Islet precursor cell (in vitro differentiated cells): ENCODE measurements at regions not wholly inside any gene's neighbourhood (a gene's known extent, or its start where the extent isn't known, plus 50 kb on each side); places are given as distances from the start of the nearest gene placed in this dataset.
A peak's percentile ranks its signal among the peaks of the same experiment; 100 is the strongest.

Experiments
- DNase-seq: peaks from one replicate; pipeline ENCODE4 v3.0.0-alpha.2; 2018

DNA sequence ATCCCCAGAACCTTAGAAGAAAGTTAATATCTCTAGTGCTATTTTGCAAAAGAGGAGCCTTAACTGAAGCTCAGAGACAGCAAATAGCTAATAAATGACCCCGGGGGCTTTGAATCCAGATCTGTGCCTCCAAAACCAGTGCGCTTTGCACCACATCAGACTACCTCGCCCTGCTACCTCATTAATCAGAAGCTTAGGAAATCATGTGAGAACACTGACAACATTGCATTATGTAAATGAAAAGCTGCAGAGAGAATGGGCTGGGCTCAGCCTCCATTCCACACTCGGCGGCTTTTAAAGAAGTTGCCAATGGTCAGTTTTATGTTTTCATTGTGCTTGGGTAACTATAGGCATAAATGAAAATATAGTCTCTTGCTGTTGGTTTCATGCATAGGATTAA lies 54.0 kb upstream of the STMND1 start:
- DNase-seq: no peak

DNA sequence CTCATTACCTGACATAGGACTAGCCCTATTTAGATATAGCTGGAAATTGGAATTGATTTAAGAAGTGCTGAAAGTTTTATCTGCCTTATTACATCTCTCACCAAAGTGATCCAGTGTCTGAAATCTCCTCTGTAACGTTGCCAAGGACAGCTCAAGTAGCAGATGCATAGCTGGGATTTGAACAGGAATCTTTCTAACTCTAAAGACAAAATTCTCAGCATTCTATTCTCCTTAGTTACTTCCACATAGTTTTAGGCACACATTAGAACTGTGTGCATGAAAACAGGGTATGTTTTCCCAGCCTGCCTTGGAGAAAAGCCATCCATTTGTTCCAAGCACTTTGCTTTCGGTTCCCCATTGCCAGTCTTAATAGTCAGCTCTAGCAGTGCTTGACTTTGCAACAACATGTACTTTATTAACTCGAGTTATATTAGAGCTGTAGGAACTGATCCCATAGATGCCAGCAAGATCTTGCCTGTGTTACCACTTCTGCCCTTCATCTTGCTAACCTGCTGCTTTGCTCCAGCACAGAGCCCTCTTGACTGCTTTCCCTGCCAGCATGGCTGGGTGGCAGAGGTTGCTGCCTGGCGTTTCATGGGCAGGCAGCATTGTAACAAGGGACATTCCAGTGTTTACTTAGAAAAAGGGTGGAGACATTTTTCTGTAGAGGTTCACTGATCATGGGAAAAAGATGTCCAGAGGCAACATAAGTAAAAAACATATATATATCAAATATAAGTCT lies 56.1 kb upstream of the STMND1 start:
- no peak for DNase-seq

DNA sequence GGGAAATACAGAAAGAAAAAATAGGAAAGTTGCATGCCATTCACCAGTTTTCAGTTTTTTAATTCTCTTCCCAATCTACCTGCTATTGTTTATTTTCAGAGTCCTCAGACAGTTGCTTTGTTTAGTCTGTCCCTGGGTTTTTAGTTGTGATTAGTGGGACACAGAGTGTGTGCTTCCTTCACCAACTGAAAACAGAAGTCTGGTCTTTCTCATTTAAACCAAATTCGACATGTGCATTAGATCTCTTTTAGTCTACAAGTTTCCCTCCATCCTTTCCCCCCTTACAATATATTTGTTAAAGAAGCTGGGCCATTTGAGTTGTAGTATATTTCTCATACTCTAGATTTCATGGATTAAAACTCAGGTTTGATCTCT lies 58.7 kb upstream of the STMND1 start:
- DNase-seq: no peak

DNA sequence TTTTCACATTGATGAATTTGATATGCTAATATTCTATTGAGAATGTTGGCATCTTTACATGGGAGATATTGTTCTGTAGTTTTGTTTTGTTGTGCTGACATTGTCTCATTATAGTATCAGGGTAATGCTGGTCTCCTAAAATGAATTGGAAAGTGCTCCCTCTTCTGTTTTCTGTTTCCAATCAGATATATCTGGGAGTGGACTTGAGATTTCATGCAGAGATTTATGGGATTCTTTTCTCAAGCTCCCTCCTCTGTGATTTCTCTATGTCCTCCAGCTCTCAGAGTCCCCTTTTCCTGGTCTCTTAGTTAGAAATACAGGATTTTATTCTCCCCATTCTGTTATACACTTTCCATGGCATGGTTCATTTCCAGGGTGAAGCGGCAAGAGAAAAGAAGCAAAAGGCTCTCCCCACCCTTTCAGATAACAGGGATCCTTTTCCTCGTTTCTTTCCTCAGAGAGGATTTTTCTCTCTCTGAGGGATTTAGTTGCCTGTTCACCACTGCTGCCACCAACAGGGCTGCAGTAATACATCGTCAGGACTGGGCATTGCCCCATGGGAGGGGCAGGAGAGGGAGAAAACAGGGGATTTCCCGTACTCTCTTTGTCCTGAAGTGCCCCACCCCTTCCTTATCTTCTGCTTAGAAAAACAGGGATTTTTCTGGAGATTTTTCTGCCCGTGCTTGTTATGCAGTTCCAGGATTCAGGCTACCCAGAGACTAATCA lies 59.3 kb upstream of the STMND1 start:
- DNase-seq: peak; percentile 65

DNA sequence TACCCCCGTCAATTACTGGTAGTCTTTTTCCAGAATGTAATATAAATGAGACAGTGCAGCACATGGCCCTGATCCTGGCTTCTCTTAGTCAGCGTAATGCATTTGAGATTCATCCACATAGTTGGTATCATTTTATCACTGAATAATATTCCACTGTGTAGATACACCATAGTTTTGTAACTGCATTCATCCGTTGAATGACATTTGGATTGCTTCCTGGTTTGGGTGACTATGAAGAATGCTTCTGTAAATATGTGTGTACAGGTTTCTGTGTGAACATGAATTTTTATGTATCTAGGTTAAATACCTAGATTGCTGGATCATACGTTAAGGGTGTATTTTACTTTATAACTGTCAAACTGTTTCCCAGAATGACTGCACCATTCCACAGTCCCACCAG lies 62.6 kb upstream of the STMND1 start:
- no peak for DNase-seq

DNA sequence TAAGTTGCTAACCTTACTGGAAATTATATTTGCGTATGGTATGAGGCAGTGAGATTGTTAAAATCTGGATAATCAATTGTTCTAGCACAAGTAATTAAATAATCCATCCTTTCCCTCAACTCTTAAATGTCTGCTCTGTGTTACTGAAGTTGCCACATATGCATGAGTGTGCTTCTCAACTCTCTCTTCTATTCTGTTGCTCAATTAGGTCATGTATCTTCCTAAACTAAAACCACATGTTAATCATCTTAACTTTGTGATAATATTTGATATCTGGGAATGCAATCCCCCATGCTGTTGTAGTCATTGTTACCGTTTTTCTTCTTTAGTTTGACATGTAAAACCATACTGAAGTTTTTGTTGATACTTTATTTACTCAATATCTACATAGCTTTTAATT lies 63.5 kb upstream of the STMND1 start:
- DNase-seq: no peak

DNA sequence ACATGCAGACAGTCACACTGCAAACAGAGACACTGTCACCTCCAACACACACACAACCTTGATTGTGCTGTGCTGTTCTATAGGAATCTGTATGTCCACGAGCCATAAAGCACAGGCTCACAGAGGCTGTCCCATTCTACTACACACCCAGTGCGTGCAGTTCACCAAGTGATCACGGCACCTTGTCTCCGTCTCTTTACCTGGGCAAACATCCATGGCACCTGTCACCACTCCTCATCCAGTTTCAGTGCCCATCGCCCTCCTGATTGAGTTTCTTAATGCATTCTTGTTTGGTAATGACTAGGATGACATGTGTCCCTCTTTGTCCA lies 65.8 kb upstream of the STMND1 start:
- no peak for DNase-seq

DNA sequence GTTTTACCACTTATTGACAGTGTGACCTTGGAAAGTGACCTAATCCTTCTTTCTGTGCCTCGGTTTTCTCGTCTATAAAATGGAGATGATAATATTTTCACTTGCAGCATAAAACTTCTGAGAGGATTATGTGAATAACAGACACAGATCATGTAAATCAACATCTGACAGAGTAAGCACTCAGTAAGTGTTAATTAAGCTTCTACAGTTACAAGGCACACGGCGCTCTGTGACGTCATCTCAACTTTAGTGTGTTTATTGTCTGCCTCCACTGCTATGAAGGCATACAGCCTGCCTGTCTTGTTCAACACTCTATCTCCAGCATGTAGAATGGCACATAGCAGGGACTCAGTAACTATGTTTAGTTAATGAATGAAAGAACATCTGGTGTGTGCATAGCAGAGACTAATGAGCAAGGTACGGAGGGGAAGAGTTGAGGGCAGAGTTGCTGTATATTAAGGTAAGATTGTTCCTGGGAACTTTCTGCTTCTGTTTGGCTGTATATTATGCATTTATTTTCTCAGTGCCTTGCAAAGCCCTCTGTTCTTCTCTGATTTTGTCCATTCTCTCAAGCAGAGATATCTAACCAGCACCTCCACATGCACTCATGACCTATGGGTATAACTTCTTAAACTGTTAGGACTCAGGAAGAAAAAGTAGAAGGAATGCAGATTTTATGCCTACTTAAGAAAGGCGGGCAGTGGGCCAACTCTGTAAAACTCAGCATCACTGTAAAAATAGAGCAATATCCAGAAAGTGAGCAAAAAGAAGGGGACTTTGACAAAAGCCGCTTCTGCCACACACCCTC lies 66.4 kb upstream of the STMND1 start:
- DNase-seq: no peak

DNA sequence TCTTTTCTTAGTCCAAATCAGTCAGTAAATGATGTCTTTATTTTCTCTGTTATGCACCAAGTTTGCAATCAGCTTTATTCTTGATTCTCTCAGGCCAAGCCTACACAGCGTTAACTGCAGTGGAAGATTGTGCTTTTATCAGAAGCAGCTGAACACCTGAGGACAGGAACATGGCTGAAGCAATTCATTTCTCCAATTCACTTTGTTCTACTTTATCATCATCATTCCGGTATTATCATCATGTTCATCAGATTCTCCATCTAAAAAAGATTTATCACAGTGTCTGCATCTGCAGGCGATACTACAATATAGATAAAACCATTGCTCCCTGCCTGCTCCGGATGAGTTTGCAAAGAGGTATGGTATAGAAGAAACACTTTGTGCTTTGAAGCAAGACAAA lies 68.1 kb upstream of the STMND1 start:
- DNase-seq: no peak

DNA sequence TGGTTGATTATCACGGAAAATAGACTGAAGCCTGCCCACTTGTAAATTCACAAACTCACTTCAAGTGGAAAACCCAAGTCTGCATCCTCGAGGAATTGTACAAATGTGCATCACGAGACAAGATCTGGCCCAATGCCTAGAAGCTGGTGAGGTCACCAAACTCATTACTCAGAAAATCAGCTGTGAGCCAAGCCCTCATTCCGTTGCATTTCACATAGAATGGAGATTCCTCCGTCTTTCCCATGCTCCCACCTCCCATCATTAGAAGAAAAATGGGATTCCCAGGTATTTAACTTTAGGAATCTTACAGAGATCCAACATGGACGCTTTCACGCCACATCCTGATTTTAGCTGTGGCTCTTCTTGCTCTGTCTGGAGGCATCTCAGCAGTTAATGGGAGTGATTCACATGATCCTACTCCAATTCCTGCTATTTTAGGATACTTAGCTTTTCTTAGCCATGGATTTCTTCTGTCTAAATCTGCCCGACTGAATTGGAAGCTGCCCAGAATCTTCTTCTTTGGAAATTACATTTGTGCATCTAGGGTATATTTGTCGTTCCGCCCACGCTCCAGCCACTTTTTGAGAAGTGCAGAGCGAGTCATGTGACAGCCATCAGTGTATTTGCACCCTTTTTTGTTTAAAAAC lies 68.7 kb upstream of the STMND1 start:
- DNase-seq: no peak

DNA sequence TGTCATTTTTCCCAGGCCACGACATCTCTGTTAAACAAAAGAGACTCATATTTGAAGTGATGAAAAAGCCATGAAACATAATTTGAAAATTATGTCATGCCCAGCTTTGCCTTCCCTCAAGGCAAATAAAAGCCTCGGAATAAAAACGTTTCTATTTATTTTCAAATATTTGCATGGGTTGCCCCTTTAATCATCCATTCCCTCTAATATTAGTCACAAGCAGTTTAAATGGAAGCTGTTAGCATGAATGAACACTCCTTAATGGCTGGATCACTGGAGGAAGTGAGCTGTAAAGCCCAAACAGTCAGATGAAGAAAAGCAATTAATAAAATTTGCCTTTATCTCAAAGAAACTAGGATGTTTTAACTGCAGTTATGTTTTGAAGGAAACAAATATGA lies 69.3 kb upstream of the STMND1 start:
- DNase-seq: no peak

DNA sequence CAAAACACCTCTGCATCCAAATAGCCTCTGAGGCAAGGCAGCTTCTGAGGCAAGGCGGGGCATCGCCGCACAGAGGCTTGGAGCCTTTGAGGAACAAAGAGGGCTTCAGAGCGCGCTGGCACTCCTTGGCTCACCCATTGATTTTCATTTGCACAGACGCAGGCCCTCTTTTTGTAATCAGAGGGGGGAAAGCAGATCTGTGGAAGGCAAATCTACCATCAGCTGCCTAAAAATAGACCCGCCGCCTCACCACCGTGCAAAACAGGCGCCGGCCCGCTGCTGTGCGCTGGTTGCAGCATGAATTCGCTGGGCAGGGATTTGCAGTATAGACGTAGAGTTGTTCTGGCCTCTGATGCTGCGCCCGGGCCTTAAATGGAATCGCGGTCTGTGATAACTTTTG lies 69.9 kb upstream of the STMND1 start:
- no peak for DNase-seq

DNA sequence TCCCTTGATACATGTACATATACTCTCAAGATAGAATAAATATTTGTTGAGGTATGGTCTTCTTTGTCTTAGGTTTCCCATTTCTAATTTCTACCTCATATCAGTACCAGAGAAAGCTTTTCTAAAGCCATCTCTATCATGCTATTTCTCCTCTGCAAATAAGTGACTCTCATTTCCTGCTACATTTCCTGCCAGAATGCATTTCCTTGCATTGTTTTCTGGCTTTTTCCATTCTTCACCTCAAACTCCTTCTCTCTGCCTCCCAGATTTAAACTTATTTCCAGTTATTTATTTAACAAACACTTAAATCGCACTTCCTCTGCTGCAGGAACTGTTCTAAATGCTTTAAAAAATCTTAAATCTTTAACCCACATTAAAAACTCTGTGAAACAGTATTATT lies 74.4 kb upstream of the STMND1 start:
- DNase-seq: no peak

DNA sequence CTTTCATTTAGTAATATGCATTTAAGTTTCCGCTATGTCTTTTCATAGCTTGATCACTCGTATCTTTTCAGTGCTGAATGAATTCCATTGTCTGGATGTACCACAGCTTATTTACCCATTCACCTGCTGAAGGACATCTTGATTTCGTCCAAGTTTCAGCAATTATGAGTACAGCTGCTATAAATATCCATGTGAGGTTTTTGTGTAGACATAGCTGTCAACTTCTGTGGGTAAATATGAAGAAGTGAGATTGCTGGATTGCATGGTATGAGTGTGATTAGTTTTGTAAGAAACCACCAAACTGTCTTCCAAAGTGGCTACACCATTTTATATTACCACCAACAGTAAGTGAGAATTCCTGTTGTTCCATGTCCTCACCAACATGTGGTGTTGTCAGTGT lies 79.2 kb upstream of the STMND1 start:
- DNase-seq: no peak

DNA sequence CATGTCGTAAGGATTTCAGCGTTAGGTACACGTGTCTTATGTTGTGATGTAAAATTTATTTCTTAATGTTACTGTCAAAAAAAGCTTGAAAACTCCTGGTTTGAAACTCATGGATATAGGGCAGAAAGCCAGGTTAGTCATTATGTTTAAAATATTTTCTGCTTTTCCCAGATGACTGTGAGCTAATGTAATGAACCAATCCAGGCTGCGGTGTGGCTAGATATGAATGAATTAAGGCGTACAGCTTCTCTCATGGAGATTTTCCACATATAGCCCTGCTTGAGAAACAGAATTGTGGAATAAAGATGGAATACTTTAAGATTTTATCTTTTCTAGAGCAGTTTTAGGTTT lies 80.3 kb upstream of the STMND1 start:
- no peak for DNase-seq

DNA sequence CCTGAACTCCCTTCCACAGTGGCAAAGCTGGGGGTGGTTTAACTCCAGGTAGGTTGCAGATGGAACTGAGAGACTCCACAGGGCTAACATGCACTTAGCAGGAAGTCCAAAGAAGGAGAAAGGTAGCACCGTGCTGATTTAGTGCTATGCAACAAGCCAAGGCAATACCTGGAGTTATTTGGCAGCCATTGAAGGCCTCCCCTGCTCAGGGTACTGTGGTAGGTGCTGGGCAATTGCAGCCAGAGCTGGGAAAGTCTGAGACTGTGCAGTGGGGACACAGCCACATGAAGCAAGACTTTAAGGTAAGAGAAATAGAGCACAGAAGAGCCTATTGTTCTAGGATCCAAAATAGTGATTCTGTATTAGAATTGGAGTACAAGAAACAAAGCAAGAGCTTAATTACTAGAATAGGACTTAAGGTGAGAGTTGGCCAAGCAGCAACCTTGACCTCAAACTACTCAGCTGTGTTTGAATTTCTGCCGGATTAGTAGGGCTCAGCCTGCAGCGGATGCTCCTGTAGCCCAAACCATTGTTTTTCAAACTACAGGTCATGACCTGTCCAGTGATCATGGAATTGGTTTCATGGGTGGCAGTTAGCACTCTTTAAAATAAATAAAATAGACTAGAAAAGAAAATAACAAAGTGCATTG lies 80.8 kb upstream of the STMND1 start:
- no peak for DNase-seq

DNA sequence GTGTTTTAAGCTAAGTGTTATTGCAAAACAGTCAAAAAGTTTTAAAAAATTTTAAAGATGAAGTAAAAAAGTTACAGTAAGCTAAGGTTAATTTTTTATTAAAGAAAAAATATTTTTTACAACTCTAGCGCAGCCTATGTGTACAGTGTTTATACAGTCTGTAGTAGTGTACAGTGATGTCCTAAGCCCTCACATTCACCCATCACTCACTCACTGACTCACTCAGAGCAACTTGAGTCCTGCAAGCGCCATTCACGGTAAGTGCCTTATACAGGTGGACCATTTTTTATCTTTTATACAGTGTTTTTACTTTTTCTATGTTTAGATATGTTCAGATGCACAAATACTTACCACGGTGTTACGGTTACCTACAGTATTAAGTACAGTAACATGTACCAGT lies 83.4 kb upstream of the STMND1 start:
- DNase-seq: no peak

DNA sequence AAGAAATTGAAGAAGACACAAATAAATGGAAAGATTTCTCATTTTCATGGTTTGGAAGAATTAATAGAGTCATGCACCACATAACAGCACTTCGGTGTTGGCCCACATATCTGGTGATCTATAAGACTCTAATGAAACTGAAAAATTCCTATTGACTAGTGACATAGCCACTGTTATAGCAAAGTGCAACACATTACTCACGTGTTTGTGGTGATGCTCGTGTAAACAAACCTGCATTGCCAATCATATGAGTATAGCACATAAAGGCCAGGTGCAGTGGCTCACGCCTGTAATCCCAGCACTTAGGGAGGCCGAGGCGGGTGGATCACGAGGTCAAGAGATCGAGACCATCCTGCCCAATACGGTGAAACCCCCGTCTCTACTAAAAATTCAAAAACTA lies 84.4 kb upstream of the STMND1 start:
- no peak for DNase-seq

DNA sequence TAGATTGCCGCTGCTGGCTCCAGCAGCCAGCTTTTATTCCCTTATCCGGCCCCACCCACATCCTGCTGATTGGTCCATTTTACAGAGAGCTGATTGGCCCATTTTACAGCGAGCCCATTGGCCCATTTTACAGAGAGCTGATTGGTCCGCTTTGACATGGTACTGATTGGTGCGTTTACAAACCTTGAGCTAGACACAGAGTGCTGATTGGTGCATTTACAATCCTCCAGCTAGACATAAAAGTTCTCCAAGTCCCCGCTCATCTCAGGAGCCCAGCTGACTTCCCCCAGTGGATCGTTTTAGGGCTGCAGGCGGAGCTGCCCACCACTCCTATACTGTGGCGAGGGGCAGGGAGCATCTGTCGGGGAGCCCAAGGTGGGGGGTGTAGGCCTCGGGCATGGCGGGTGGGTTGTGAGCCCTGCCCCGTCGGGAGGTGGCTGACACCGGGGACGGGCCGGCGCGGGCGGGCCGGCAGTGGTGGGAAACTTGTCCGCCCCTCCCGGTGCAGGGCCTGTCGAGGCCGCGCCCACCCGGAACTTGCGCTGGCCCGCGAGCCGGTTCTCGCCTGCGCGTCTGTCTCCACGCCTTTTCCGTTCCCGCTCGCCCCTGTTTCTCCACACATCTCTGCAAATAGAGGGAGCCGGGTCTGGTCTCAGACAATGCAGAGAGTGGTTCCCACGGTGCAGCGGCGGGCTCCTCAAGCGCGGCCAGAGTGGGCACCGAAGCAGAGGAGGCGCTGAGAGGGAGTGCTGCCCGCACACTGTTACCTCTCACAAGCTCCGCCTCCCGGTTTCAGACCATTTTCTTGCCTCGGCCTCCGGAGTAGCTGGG lies 86.1 kb upstream of the STMND1 start:
- no peak for DNase-seq

DNA sequence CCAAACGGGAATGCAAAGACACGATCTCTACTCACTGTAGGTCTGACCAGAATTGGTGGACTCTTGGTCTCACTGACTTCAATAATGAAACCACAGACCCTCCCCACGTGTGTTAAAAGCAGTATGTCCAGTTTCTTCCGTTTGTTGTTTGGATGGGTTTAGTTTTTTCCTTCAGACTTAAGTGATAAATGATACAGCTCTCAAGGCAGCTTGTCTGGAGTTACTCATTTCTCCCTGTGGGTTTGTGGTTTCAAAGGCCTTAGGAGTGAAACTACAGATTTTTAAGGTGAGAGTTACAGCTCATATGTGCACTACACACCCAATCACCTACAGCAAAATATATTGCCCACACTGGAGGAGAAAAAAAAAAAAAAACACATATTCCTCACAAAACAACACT lies 86.7 kb upstream of the STMND1 start:
- DNase-seq: no peak

DNA sequence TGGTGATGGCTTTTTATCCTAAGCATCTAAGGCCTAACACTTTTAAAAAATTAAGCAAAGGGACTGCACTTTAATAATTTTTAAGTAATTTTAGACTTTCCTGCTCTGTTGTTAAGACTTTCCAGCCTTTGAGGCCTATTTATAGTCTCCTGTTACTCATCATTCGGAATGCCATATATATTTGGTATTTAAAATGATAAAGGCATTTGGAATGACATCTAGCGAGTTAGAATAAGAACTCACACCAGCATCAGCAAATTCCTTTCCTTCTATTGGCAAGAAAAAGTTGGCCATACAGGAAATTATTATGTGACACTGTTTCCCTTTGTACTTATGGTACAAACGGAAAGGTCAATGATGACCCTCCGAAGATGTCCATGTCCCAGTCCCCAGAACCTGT lies 88.1 kb upstream of the STMND1 start:
- no peak for DNase-seq
